ENCODE measurements at regions not wholly inside any gene's neighbourhood (a gene's known extent, or its start where the extent isn't known, plus 50 kb on each side); places are given as distances from the start of the nearest gene placed in this dataset.
"Not testable (repeated sequence)": the region's sequence is repeated elsewhere in the genome, so short reads cannot be mapped to it uniquely, and the experiment has no call there.

- H3K27ac Mint-ChIP-seq, result no peak overlapping the region
- POLR2A ChIA-PET (ENCODE audit: partially characterized antibody), result no interaction called here
- Histone ChIP-seq H3K4me3 (ENCODE audit: low read length in 2 of 2) (no peak overlapping the region), H3K9me3 (ENCODE audit: control insufficient read depth in 1 of 2, low read length in 2 of 2) (no peaks in the 10 kb centered on the region), H3K27ac (ENCODE audit: low read depth, low read length) (no peak overlapping the region), H3K27me3 (ENCODE audit: insufficient read depth, low read length) (no peaks in the 10 kb centered on the region), H3K36me3 (ENCODE audit: insufficient read depth, low read length) (no peaks in the 10 kb centered on the region), H3K4me1 (ENCODE audit: insufficient read depth, low read length) (no peaks in the 10 kb centered on the region)
- no peaks in the 10 kb centered on the region for H3K36me3 Mint-ChIP-seq
- intact Hi-C loops (cut with micrococcal nuclease), result no loop called here
- CTCF ChIA-PET (ENCODE audit: partially characterized antibody), result no interaction called here
- DNase-seq, result no peak
- peaks cover 3 to 6% of the 10 kb centered on the region in 2 donors for H3K27me3 Mint-ChIP-seq
- peaks cover 0 to 3% (median 0%) of the 10 kb centered on the region in 8 donors for H3K9me3 Mint-ChIP-seq
- H3K4me3 Mint-ChIP-seq, result no peak overlapping the region
- no peaks in the 10 kb centered on the region for H3K4me1 Mint-ChIP-seq
Observed at GRCh38 chr18:51568151-51568550, 370.7 kb upstream of the MEX3C start.

- no peaks in the 10 kb centered on the region for H3K4me1 ChIP-seq (ENCODE audit: insufficient read depth, low read length)
- CTCF ChIA-PET (ENCODE audit: partially characterized antibody), result no interaction called here
Observed at GRCh38 chr18:51569153-51569552, 371.7 kb upstream of the MEX3C start.

GRCh38 chr18:51569561-51569960 is 372.1 kb upstream of the MEX3C start:
- Mint-ChIP-seq H3K9me3 (peaks cover 0 to 5% (median 2%) of the 10 kb centered on the region in 8 donors), H3K27ac (no peak overlapping the region), H3K4me3 (no peak overlapping the region), H3K27me3 (peaks cover 3 to 6% of the 10 kb centered on the region in 2 donors), H3K36me3 (no peaks in the 10 kb centered on the region), H3K4me1 (no peaks in the 10 kb centered on the region)
- ChIA-PET POLR2A (ENCODE audit: partially characterized antibody) (no interaction called here), CTCF (ENCODE audit: partially characterized antibody) (no interaction called here)
- H3K27me3 ChIP-seq (ENCODE audit: insufficient read depth, low read length), result no peaks in the 10 kb centered on the region
- no peaks in the 10 kb centered on the region for H3K9me3 ChIP-seq (ENCODE audit: control insufficient read depth in 1 of 2, low read length in 2 of 2)
- no peak overlapping the region for H3K27ac ChIP-seq (ENCODE audit: low read depth, low read length)
- intact Hi-C loops (cut with micrococcal nuclease), result no loop called here
- no peak for DNase-seq
- H3K36me3 ChIP-seq (ENCODE audit: insufficient read depth, low read length), result no peaks in the 10 kb centered on the region
- no peaks in the 10 kb centered on the region for H3K4me1 ChIP-seq (ENCODE audit: insufficient read depth, low read length)
- no peak overlapping the region for H3K4me3 ChIP-seq (ENCODE audit: low read length in 2 of 2)

More at GRCh38 chr18:51569153-51569552, 371.7 kb upstream of the MEX3C start:
- no peak overlapping the region for H3K4me3 ChIP-seq (ENCODE audit: low read length in 2 of 2)
- Mint-ChIP-seq H3K9me3 (peaks cover 0 to 4% (median 2%) of the 10 kb centered on the region in 8 donors), H3K27me3 (peaks cover 3 to 6% of the 10 kb centered on the region in 2 donors), H3K27ac (no peak overlapping the region), H3K4me1 (no peaks in the 10 kb centered on the region), H3K4me3 (no peak overlapping the region), H3K36me3 (no peaks in the 10 kb centered on the region)
- no peak for DNase-seq
- POLR2A ChIA-PET (ENCODE audit: partially characterized antibody), result no interaction called here
- H3K9me3 ChIP-seq (ENCODE audit: control insufficient read depth in 1 of 2, low read length in 2 of 2), result no peaks in the 10 kb centered on the region
- H3K27me3 ChIP-seq (ENCODE audit: insufficient read depth, low read length), result no peaks in the 10 kb centered on the region
- intact Hi-C loops (cut with micrococcal nuclease), result no loop called here
- no peaks in the 10 kb centered on the region for H3K36me3 ChIP-seq (ENCODE audit: insufficient read depth, low read length)
- no peak overlapping the region for H3K27ac ChIP-seq (ENCODE audit: low read depth, low read length)

- H3K27me3 Mint-ChIP-seq; POLR2A ChIA-PET (ENCODE audit: partially characterized antibody); H3K36me3 Mint-ChIP-seq; H3K4me3 Mint-ChIP-seq; CTCF ChIA-PET (ENCODE audit: partially characterized antibody); H3K4me1 Mint-ChIP-seq; intact Hi-C loops (cut with micrococcal nuclease); DNase-seq; H3K27me3 ChIP-seq (ENCODE audit: insufficient read depth, low read length); H3K4me1 ChIP-seq (ENCODE audit: insufficient read depth, low read length); H3K36me3 ChIP-seq (ENCODE audit: insufficient read depth, low read length); H3K4me3 ChIP-seq (ENCODE audit: low read length in 2 of 2); H3K9me3 ChIP-seq (ENCODE audit: control insufficient read depth in 1 of 2, low read length in 2 of 2); H3K27ac ChIP-seq (ENCODE audit: low read depth, low read length); H3K27ac Mint-ChIP-seq; H3K9me3 Mint-ChIP-seq: not testable (repeated sequence)
Observed at GRCh38 chr18:51570071-51570470, 372.6 kb upstream of the MEX3C start.

- H3K27ac ChIP-seq (ENCODE audit: low read depth, low read length); H3K27ac Mint-ChIP-seq; H3K36me3 ChIP-seq (ENCODE audit: insufficient read depth, low read length); H3K36me3 Mint-ChIP-seq; CTCF ChIA-PET (ENCODE audit: partially characterized antibody); H3K4me3 ChIP-seq (ENCODE audit: low read length in 2 of 2); POLR2A ChIA-PET (ENCODE audit: partially characterized antibody); H3K9me3 ChIP-seq (ENCODE audit: control insufficient read depth in 1 of 2, low read length in 2 of 2); H3K27me3 ChIP-seq (ENCODE audit: insufficient read depth, low read length); intact Hi-C loops (cut with micrococcal nuclease); H3K4me1 ChIP-seq (ENCODE audit: insufficient read depth, low read length); H3K4me3 Mint-ChIP-seq; H3K27me3 Mint-ChIP-seq; H3K4me1 Mint-ChIP-seq; DNase-seq: not testable (repeated sequence)
- H3K9me3 Mint-ChIP-seq, result peaks cover 0 to 24% (median 3%) of the 10 kb centered on the region in 8 donors
Observed at GRCh38 chr18:51573886-51574285, 376.4 kb upstream of the MEX3C start.

- POLR2A ChIA-PET (ENCODE audit: partially characterized antibody), result no interaction called here
- H3K36me3 Mint-ChIP-seq, result no peaks in the 10 kb centered on the region
Observed at GRCh38 chr18:51575171-51575570, 377.7 kb upstream of the MEX3C start.

GRCh38 chr18:51578406-51578980 is 381.0 kb upstream of the MEX3C start:
- Histone ChIP-seq H3K4me3 (ENCODE audit: low read length in 2 of 2) (no peak overlapping the region), H3K27ac (ENCODE audit: low read depth, low read length) (no peak overlapping the region), H3K27me3 (ENCODE audit: insufficient read depth, low read length) (no peaks in the 10 kb centered on the region), H3K36me3 (ENCODE audit: insufficient read depth, low read length) (no peaks in the 10 kb centered on the region), H3K4me1 (ENCODE audit: insufficient read depth, low read length) (no peaks in the 10 kb centered on the region), H3K9me3 (ENCODE audit: control insufficient read depth in 1 of 2, low read length in 2 of 2) (no peaks in the 10 kb centered on the region)
- ChIA-PET POLR2A (ENCODE audit: partially characterized antibody) (no interaction called here), CTCF (ENCODE audit: partially characterized antibody) (no interaction called here)
- no peak overlapping the region for H3K4me3 Mint-ChIP-seq
- no peaks in the 10 kb centered on the region for H3K4me1 Mint-ChIP-seq
- H3K9me3 Mint-ChIP-seq, result peaks cover 2 to 24% (median 3%) of the 10 kb centered on the region in 8 donors
- no peaks in the 10 kb centered on the region for H3K36me3 Mint-ChIP-seq
- intact Hi-C loops (cut with micrococcal nuclease), result no loop called here
- H3K27me3 Mint-ChIP-seq, result no peaks in the 10 kb centered on the region
- H3K27ac Mint-ChIP-seq, result no peak overlapping the region
- no peak for DNase-seq

More at GRCh38 chr18:51575171-51575570, 377.7 kb upstream of the MEX3C start:
- H3K27me3 ChIP-seq (ENCODE audit: insufficient read depth, low read length), result no peaks in the 10 kb centered on the region
- Mint-ChIP-seq H3K4me3 (no peak overlapping the region), H3K27ac (peak overlapping the region in 1 of 7 donors; percentile 45), H3K9me3 (peaks cover 0 to 24% (median 3%) of the 10 kb centered on the region in 8 donors), H3K27me3 (no peaks in the 10 kb centered on the region), H3K4me1 (no peaks in the 10 kb centered on the region)
- H3K9me3 ChIP-seq (ENCODE audit: control insufficient read depth in 1 of 2, low read length in 2 of 2), result no peaks in the 10 kb centered on the region
- H3K27ac ChIP-seq (ENCODE audit: low read depth, low read length), result no peak overlapping the region
- DNase-seq, result no peak
- H3K36me3 ChIP-seq (ENCODE audit: insufficient read depth, low read length), result no peaks in the 10 kb centered on the region
- CTCF ChIA-PET (ENCODE audit: partially characterized antibody), result no interaction called here
- no peaks in the 10 kb centered on the region for H3K4me1 ChIP-seq (ENCODE audit: insufficient read depth, low read length)
- intact Hi-C loops (cut with micrococcal nuclease), result no loop called here
- H3K4me3 ChIP-seq (ENCODE audit: low read length in 2 of 2), result no peak overlapping the region

GRCh38 chr18:51580580-51580979 is 383.1 kb upstream of the MEX3C start:
- intact Hi-C loops (cut with micrococcal nuclease), result no loop called here
- no peak overlapping the region for H3K27ac Mint-ChIP-seq
- POLR2A ChIA-PET (ENCODE audit: partially characterized antibody), result no interaction called here

More at GRCh38 chr18:51580580-51580979, 383.1 kb upstream of the MEX3C start:
- Histone ChIP-seq H3K27me3 (ENCODE audit: insufficient read depth, low read length) (no peaks in the 10 kb centered on the region), H3K27ac (ENCODE audit: low read depth, low read length) (no peak overlapping the region), H3K36me3 (ENCODE audit: insufficient read depth, low read length) (no peaks in the 10 kb centered on the region), H3K4me3 (ENCODE audit: low read length in 2 of 2) (no peak overlapping the region), H3K4me1 (ENCODE audit: insufficient read depth, low read length) (no peaks in the 10 kb centered on the region), H3K9me3 (ENCODE audit: control insufficient read depth in 1 of 2, low read length in 2 of 2) (no peaks in the 10 kb centered on the region)
- Mint-ChIP-seq H3K4me1 (no peaks in the 10 kb centered on the region), H3K36me3 (no peaks in the 10 kb centered on the region), H3K4me3 (no peak overlapping the region), H3K9me3 (peaks cover 0 to 17% (median 2%) of the 10 kb centered on the region in 8 donors), H3K27me3 (peaks cover 0 to 1% of the 10 kb centered on the region in 2 donors)
- DNase-seq, result no peak
- CTCF ChIA-PET (ENCODE audit: partially characterized antibody), result no interaction called here
